Left lung (tissue), 4 donors: ENCODE measurements at regions not wholly inside any gene's neighbourhood (a gene's known extent, or its start where the extent isn't known, plus 50 kb on each side); places are given as distances from the start of the nearest gene placed in this dataset.

ENCODE experiments used
- ATAC-seq: fragments of 200-7000 bp; cut with Tn5 transposase; one replicate; pipeline ENCODE4 v1.9.1; 2020; ENCODE audit warnings: moderate library complexity
- DNase-seq, 4 donors: peaks; one replicate each; pipeline ENCODE4 v3.0.0-alpha.2; 2013 to 2020
- H3K27ac ChIP-seq, 2 donors: fragments of 200-600 bp; sonication (generic) in 1 of 2; one replicate each; pipeline versions ENCODE4 v1.5.0 to v1.8.0; 2020 to 2021
- H3K27me3 ChIP-seq, 2 donors: fragments of 200-600 bp; sonication (generic) in 1 of 2; one replicate each; pipeline versions ENCODE4 v1.5.0 to v1.8.0; 2020 to 2021
- H3K36me3 ChIP-seq, 2 donors: fragments of 200-600 bp; sonication (generic) in 1 of 2; one replicate each; pipeline versions ENCODE4 v1.5.0 to v1.8.0; 2020 to 2021
- H3K4me1 ChIP-seq, 2 donors: fragments of 200-600 bp; one replicate each; pipeline ENCODE4 v1.8.0; 2021
- H3K4me3 ChIP-seq, 2 donors: fragments of 200-600 bp; sonication (generic) in 1 of 2; one replicate each; pipeline versions ENCODE4 v1.5.0 to v1.8.0; 2020 to 2021; ENCODE audit warnings: mild to moderate bottlenecking in 1 of 2
- H3K9me3 ChIP-seq, 2 donors: fragments of 200-600 bp; sonication (generic) in 1 of 2; one replicate each; pipeline versions ENCODE4 v1.5.0 to v1.8.0; 2020 to 2021
- intact Hi-C, 2 donors: fragments of 100-400 bp; cut with DNase I; formaldehyde crosslinking; loops; one replicate each; pipeline versions ENCODE4 v1.11.2 to v1.14.2; 2022
- TF ChIP-seq, protein P1 (sequence below), 2 donors: fragments of 200-600 bp; sonication (generic) in 1 of 2; IDR thresholded peaks; one replicate each; pipeline versions ENCODE4 v1.5.0 to v1.8.0; 2021; ENCODE audit warnings: antibody characterized with exemption in 2 of 2
- donor health status: DM: no; HTN: yes; CAD: no.
- donor health status: DM: no; HTN: no; CAD: no.

- ATAC-seq: no peak
- peaks cover 0 to 11% of the 10 kb centered on the region in 2 donors for H3K9me3 ChIP-seq
- H3K4me3 ChIP-seq: no peak overlapping the region
- no peaks in the 10 kb centered on the region for H3K36me3 ChIP-seq
- no peaks in the 10 kb centered on the region for H3K4me1 ChIP-seq
- intact Hi-C loops: no loop called here
- no peaks in the 10 kb centered on the region for H3K27me3 ChIP-seq
- no peak for DNase-seq
- TF ChIP-seq, protein P1, sequence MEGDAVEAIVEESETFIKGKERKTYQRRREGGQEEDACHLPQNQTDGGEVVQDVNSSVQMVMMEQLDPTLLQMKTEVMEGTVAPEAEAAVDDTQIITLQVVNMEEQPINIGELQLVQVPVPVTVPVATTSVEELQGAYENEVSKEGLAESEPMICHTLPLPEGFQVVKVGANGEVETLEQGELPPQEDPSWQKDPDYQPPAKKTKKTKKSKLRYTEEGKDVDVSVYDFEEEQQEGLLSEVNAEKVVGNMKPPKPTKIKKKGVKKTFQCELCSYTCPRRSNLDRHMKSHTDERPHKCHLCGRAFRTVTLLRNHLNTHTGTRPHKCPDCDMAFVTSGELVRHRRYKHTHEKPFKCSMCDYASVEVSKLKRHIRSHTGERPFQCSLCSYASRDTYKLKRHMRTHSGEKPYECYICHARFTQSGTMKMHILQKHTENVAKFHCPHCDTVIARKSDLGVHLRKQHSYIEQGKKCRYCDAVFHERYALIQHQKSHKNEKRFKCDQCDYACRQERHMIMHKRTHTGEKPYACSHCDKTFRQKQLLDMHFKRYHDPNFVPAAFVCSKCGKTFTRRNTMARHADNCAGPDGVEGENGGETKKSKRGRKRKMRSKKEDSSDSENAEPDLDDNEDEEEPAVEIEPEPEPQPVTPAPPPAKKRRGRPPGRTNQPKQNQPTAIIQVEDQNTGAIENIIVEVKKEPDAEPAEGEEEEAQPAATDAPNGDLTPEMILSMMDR (IDR thresholded peaks at IDR 0.05): no peak
- H3K27ac ChIP-seq: no peak overlapping the region
Observed at GRCh38 chr5:155181542-155181941, 168.0 kb downstream of the KIF4B start.

DNA sequence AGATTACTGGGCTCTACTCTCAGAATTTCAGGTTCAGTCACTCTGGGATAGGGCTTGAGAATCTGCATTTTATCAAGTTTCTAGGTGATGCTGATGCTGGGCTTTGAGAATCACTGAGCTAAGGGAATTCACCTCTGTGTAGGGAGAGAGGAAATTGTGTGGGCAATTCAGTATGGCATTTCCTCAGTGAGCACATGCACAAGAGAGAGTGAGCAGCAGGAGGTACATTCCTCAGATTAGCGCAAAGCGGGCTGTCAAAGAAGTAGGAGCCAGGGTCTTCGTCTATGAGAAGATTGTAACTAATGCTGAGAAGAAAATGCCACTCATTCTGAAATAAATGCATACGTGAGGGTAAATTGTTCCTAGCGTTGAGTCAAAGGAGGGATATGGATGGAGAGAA, 175.9 kb downstream of the KIF4B start:
- no peak for DNase-seq
- intact Hi-C loops: no loop called here
- H3K4me3 ChIP-seq: no peak overlapping the region

DNA sequence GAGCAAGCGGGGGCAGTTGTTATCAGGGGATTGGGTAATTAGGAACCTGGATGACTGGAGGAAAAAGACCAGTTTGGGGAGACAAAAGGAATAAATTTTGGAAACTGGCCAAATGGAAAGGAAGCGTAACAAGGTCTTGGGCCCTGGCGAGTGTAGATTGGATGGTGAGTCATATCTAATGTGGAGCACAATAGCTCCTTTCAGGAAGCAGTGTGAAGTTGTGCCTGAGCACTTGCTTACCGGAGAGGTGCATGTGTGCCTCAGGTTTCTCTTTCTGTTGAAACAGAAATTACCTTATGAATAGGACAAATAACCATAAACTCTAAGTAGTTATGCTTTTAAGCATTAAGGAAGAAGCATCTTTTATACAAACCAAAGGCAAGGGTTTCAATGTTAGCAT, 176.4 kb downstream of the KIF4B start:
- intact Hi-C loops: no loop called here
- ATAC-seq (no peak), DNase-seq (no peak)
- peaks cover 0 to 6% of the 10 kb centered on the region in 2 donors for H3K9me3 ChIP-seq
- TF ChIP-seq, protein P1 (IDR thresholded peaks at IDR 0.05): no peak
- no peaks in the 10 kb centered on the region for H3K4me1 ChIP-seq
- H3K27me3 ChIP-seq: no peaks in the 10 kb centered on the region
- no peaks in the 10 kb centered on the region for H3K36me3 ChIP-seq
- no peak overlapping the region for H3K4me3 ChIP-seq
- no peak overlapping the region for H3K27ac ChIP-seq

More for the DNA sequence above, 175.9 kb downstream of the KIF4B start:
- Histone ChIP-seq H3K4me1 (no peaks in the 10 kb centered on the region), H3K9me3 (peaks cover 0 to 7% of the 10 kb centered on the region in 2 donors), H3K36me3 (no peaks in the 10 kb centered on the region), H3K27ac (no peak overlapping the region), H3K27me3 (no peaks in the 10 kb centered on the region)
- TF ChIP-seq, protein P1 (IDR thresholded peaks at IDR 0.05): no peak
- no peak for ATAC-seq

- Histone ChIP-seq H3K4me3 (no peak overlapping the region), H3K9me3 (peaks cover 0 to 9% of the 10 kb centered on the region in 2 donors), H3K27ac (no peak overlapping the region), H3K36me3 (no peaks in the 10 kb centered on the region), H3K27me3 (no peaks in the 10 kb centered on the region), H3K4me1 (no peaks in the 10 kb centered on the region)
- ATAC-seq: peak; percentile 79
- intact Hi-C loops: no loop called here
- no peak for DNase-seq
- TF ChIP-seq, protein P1 (IDR thresholded peaks at IDR 0.05): no peak
Observed at GRCh38 chr5:155193029-155193428, 179.5 kb downstream of the KIF4B start.

- no peak overlapping the region for H3K27ac ChIP-seq
- H3K4me1 ChIP-seq: no peaks in the 10 kb centered on the region
- DNase-seq (no peak), ATAC-seq (peak; percentile 23)
- TF ChIP-seq, protein P1 (IDR thresholded peaks at IDR 0.05): no peak
- no peak overlapping the region for H3K4me3 ChIP-seq
- peaks cover 0 to 9% of the 10 kb centered on the region in 2 donors for H3K9me3 ChIP-seq
- intact Hi-C loops: no loop called here
- no peaks in the 10 kb centered on the region for H3K27me3 ChIP-seq
- no peaks in the 10 kb centered on the region for H3K36me3 ChIP-seq
Observed at GRCh38 chr5:155193483-155194107, 180.0 kb downstream of the KIF4B start.
